Thyroid gland (tissue), 4 donors: ENCODE measurements at regions not wholly inside any gene's neighbourhood (a gene's known extent, or its start where the extent isn't known, plus 50 kb on each side); places are given as distances from the start of the nearest gene placed in this dataset.

Experiments
- DNase-seq, 2 donors: peaks; one replicate each; pipeline ENCODE4 v3.0.0-alpha.2; 2019
- H3K27ac ChIP-seq, 3 donors: fragments of 200-600 bp; sonication (generic); 1 replicate in 2 of 3; 2 replicates in 1 of 3; pipeline ENCODE4 v1.5.1; 2016 to 2019; ENCODE audit warnings: mild to moderate bottlenecking in 1 of 3, moderate library complexity in 1 of 3
- H3K27me3 ChIP-seq: fragments of 200-600 bp; sonication (generic); one replicate; pipeline ENCODE4 v1.5.1; 2019
- H3K36me3 ChIP-seq, 2 donors: fragments of 200-600 bp; sonication (generic); one replicate each; pipeline ENCODE4 v1.5.1; 2016 to 2019
- H3K4me1 ChIP-seq, 2 donors: fragments of 200-600 bp; sonication (generic); one replicate each; pipeline ENCODE4 v1.5.1; 2017 to 2019
- H3K4me3 ChIP-seq, 3 donors: fragments of 200-600 bp; sonication (generic); replicated peaks in 1 of 3; 1 replicate in 2 of 3; 2 replicates in 1 of 3; pipeline ENCODE4 v1.5.1; 2016; ENCODE audit warnings: mild to moderate bottlenecking in 1 of 3
- H3K9me3 ChIP-seq: fragments of 200-600 bp; sonication (generic); one replicate; pipeline ENCODE4 v1.5.1; 2017
- POLR2A ChIP-seq, 2 donors: fragments of 450-650 bp; IDR thresholded peaks; one replicate each; pipeline ENCODE4 v1.6.1; 2017; ENCODE audit warnings: antibody characterized with exemption in 2 of 2, mild to moderate bottlenecking in 2 of 2, moderate library complexity in 1 of 2
- WGBS, 2 donors: methylation state at CpG; one replicate each; pipeline ENCODE4 v1.1.5; 2017; 5-methylcytosine and 5-hydroxymethylcytosine counted together
- intact Hi-C: fragments of 100-400 bp; cut with DNase I; formaldehyde crosslinking; loops from one replicate; pipeline ENCODE4 v1.15.1; 2023
- TF ChIP-seq, protein P1 (sequence below), 6 experiments: fragments of 200-600 bp in 3 of 6; fragments of 450-650 bp in 3 of 6; sonication (generic) in 3 of 6; IDR thresholded peaks; one replicate each; pipeline ENCODE4 v1.5.1; 2016 to 2019; ENCODE audit warnings: antibody characterized with exemption in 6 of 6, mild to moderate bottlenecking in 2 of 6, inconsistent platforms in 1 of 6, moderate library complexity in 1 of 6

DNA sequence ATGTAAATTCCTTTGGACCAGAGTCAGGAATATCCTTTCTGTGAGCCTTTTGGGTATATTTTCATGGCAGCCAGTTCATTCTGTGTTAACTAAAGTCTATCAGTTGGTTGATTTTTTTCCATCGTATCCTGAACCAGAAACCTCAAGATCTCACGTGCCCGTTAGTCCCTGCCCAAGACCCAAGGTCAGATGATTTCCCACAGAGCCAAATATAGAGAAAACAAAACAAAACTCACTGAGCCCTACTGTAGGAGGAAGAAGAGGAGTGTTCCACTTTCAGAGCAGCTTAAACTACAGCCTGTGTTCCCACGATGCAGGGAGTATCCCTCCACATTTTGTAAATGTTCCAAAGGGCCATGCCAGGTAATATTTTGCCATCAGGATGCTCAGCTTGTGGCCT is 96.0 kb upstream of the ADO start:
- Histone ChIP-seq H3K36me3 (no peaks in the 10 kb centered on the region), H3K27me3 (no peaks in the 10 kb centered on the region), H3K4me1 (peaks cover 3 to 12% of the 10 kb centered on the region in 2 donors), H3K9me3 (no peaks in the 10 kb centered on the region), H3K27ac (no peak overlapping the region), H3K4me3 (no peak overlapping the region)
- TF ChIP-seq, protein P1, sequence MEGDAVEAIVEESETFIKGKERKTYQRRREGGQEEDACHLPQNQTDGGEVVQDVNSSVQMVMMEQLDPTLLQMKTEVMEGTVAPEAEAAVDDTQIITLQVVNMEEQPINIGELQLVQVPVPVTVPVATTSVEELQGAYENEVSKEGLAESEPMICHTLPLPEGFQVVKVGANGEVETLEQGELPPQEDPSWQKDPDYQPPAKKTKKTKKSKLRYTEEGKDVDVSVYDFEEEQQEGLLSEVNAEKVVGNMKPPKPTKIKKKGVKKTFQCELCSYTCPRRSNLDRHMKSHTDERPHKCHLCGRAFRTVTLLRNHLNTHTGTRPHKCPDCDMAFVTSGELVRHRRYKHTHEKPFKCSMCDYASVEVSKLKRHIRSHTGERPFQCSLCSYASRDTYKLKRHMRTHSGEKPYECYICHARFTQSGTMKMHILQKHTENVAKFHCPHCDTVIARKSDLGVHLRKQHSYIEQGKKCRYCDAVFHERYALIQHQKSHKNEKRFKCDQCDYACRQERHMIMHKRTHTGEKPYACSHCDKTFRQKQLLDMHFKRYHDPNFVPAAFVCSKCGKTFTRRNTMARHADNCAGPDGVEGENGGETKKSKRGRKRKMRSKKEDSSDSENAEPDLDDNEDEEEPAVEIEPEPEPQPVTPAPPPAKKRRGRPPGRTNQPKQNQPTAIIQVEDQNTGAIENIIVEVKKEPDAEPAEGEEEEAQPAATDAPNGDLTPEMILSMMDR (IDR thresholded peaks at IDR 0.05), result no peak
- TF ChIP-seq POLR2A (IDR thresholded peaks at IDR 0.05), result no peak
- intact Hi-C loops, result no loop called here
- DNase-seq, result peak; percentile 20 to 43
- WGBS, 2 donors, result 4 to 6% methylated on average over 4 of the region's 4 CpGs

DNA sequence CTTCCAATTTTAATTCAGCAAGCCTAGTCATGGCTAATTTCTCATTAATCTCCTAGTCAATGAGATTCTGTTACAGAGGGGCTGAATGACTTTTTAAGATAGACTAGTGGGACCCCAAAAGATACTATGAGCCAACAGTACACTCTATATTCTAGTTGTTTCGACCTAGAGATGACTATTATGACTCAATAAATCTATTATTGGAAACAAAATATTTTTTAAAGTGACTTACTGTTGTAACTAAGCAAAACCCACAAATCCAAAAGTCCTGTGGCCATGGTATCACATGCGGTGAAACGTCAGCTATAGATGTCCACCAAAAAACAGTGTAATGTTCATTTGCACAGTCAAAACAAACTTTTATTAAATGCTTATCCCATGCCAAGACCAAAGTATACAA is 95.3 kb upstream of the ADO start:
- DNase-seq, result no peak
- Histone ChIP-seq H3K27ac (no peak overlapping the region), H3K27me3 (no peaks in the 10 kb centered on the region), H3K36me3 (no peaks in the 10 kb centered on the region), H3K4me3 (no peak overlapping the region), H3K4me1 (peaks cover 3 to 12% of the 10 kb centered on the region in 2 donors), H3K9me3 (no peaks in the 10 kb centered on the region)
- intact Hi-C loops, result no loop called here
- 90 to 92% methylated on average over 3 of the region's 3 CpGs for WGBS, 2 donors
- TF ChIP-seq, protein P1 (IDR thresholded peaks at IDR 0.05), result no peak
- no peak for TF ChIP-seq POLR2A (IDR thresholded peaks at IDR 0.05)

- no peak for TF ChIP-seq POLR2A (IDR thresholded peaks at IDR 0.05)
- TF ChIP-seq, protein P1 (IDR thresholded peaks at IDR 0.05), result no peak
- H3K4me3 ChIP-seq, result no peak overlapping the region
- H3K27ac ChIP-seq, result no peak overlapping the region
- intact Hi-C loops, result no loop called here
- H3K36me3 ChIP-seq, result no peaks in the 10 kb centered on the region
- WGBS, 2 donors, result 72 to 79% methylated on average over 4 of the region's 4 CpGs
- DNase-seq, result no peak
- H3K27me3 ChIP-seq, result no peaks in the 10 kb centered on the region
- no peaks in the 10 kb centered on the region for H3K9me3 ChIP-seq
- H3K4me1 ChIP-seq, result peaks cover 3 to 12% of the 10 kb centered on the region in 2 donors
These were observed 94.3 kb upstream of the ADO start for GRCh38 chr10:62710182-62710581.

DNA sequence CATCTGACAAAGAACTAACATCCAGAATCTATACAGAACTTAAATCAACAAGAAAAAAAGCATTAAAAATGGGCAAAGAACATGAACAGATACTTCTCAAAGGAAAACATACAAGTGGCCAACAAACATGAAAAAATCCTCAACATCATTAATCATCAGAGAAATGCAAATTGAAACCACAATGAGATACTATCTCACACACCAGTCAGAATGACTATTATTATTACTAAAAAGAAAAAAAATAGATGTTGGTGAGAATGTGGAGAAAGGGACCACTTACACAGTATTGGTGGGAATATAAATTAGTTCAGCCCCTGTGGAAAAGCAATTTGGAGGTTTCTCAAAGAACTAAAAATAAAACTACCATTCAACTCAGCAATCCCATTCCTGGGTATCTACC is 89.1 kb upstream of the ADO start:
- no peaks in the 10 kb centered on the region for H3K27me3 ChIP-seq
- H3K4me1 ChIP-seq, result no peaks in the 10 kb centered on the region
- no peak overlapping the region for H3K27ac ChIP-seq
- H3K9me3 ChIP-seq, result no peaks in the 10 kb centered on the region
- TF ChIP-seq POLR2A (IDR thresholded peaks at IDR 0.05), result no peak
- TF ChIP-seq, protein P1 (IDR thresholded peaks at IDR 0.05), result no peak
- H3K36me3 ChIP-seq, result no peaks in the 10 kb centered on the region
- DNase-seq, result no peak
- no peak overlapping the region for H3K4me3 ChIP-seq
- intact Hi-C loops, result no loop called here

DNA sequence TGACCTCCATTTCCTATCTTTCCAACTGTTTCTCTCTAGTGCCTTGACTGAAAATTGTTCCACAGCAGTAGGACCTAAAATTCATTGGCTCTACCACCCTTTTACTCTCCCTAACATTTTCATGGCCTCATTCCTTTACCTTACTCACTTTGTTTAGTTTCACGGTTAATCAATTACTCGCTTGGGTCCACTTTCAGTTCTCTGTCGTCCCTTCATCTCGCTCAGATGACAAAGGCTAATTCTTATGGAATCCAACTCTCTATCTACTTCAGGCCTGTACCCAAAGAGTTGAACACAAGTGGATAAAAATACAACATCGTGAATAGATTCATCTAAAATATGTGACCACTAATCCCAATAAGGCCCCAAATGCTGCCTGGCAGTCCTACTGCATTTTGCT is 85.9 kb upstream of the ADO start:
- intact Hi-C loops, result no loop called here
- no peak for DNase-seq
- TF ChIP-seq, protein P1 (IDR thresholded peaks at IDR 0.05), result no peak
- no peak for TF ChIP-seq POLR2A (IDR thresholded peaks at IDR 0.05)
- Histone ChIP-seq H3K27me3 (no peaks in the 10 kb centered on the region), H3K36me3 (no peaks in the 10 kb centered on the region), H3K27ac (no peak overlapping the region), H3K4me1 (no peaks in the 10 kb centered on the region), H3K4me3 (no peak overlapping the region), H3K9me3 (no peaks in the 10 kb centered on the region)
- 89 to 94% methylated on average over 5 of the region's 5 CpGs for WGBS, 2 donors
